MG63 (cell line): ENCODE measurements at regions not wholly inside any gene's neighbourhood (a gene's known extent, or its start where the extent isn't known, plus 50 kb on each side); places are given as distances from the start of the nearest gene placed in this dataset.

Source experiments
- DNase-seq: peaks from one replicate; pipeline ENCODE4 v3.0.0-alpha.2; 2020
- H3K27me3 ChIP-seq: fragments of 250-450 bp; sonication (Bioruptor Pico); 2 replicates; pipeline ENCODE4 v1.5.1; 2020; ENCODE audit warnings: mild to moderate bottlenecking, moderate library complexity
- H3K36me3 ChIP-seq: fragments of 250-450 bp; sonication (Bioruptor Pico); 2 replicates; pipeline ENCODE4 v1.5.1; 2020; ENCODE audit warnings: mild to moderate bottlenecking, moderate library complexity
- H3K4me3 ChIP-seq: fragments of 250-450 bp; sonication (Bioruptor Pico); 2 replicates; pipeline ENCODE4 v1.5.1; 2020; ENCODE audit warnings: mild to moderate bottlenecking, moderate library complexity
- H3K9me3 ChIP-seq: fragments of 250-450 bp; sonication (Bioruptor Pico); 2 replicates; pipeline ENCODE4 v1.5.1; 2020; ENCODE audit warnings: mild to moderate bottlenecking, moderate library complexity

DNA sequence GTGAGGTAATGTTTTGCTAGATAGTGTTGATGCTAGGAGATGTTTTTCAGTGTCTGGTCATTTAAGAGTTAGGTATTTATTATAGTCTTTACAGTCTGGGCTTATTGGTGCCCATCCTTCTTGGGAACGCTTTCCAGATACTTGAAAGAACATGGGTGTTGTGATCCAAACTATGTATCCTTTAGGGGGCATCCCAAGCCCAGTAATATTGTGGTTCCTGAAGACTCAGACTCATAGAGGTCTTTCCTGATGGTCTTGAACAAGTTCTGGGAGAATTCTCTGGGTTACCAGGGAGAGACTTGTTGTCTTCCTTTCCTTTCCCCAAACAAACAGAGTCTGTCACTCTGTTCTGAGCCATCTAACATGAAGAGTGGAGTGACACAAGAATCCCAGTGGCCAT lies 99.7 kb upstream of the LRRC3B start:
- Histone ChIP-seq H3K27me3 (no peaks in the 10 kb centered on the region), H3K36me3 (no peaks in the 10 kb centered on the region), H3K9me3 (no peaks in the 10 kb centered on the region), H3K4me3 (no peak overlapping the region)
- no peak for DNase-seq

DNA sequence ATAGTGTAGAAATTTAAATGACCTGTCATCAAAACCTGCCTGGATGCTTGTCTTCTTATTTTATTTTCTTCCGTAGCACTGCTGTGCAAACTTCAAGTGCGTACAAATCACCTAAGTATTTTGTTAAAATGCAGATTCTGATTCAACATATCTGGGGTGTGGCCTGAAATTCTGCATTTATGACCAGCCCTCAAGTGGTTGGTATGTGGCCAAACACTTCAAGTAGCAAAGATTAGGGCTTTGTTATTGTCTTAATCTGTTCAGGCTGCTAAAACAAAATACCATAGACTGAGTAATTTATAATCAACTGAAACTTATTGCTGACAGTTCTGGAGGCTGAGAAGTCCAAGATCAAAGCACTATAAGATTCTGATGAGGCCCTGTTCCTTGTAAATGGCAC lies 97.6 kb upstream of the LRRC3B start:
- H3K4me3 ChIP-seq = no peak overlapping the region
- DNase-seq = no peak
- H3K27me3 ChIP-seq = no peaks in the 10 kb centered on the region
- no peaks in the 10 kb centered on the region for H3K9me3 ChIP-seq
- no peaks in the 10 kb centered on the region for H3K36me3 ChIP-seq

DNA sequence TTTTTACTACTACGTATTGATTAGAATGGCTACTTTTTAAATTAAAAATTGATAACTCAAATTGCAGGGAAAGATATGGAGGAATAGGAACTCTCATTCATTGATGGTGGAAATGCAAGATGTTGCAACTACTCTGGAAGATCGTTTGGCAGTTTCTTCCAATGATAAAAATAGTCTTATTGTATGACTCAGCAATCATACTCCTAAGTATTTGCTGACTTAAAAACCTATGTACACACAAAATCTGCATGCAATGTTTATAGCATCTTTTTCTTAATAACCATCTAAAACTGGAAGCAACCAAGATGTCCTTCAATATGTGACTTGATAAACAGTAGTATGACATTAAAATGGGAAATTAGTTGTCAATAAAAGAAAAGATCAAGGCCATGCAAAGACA lies 87.4 kb upstream of the LRRC3B start:
- DNase-seq = no peak
- Histone ChIP-seq H3K36me3 (no peaks in the 10 kb centered on the region), H3K27me3 (no peaks in the 10 kb centered on the region), H3K9me3 (no peaks in the 10 kb centered on the region), H3K4me3 (no peak overlapping the region)

DNA sequence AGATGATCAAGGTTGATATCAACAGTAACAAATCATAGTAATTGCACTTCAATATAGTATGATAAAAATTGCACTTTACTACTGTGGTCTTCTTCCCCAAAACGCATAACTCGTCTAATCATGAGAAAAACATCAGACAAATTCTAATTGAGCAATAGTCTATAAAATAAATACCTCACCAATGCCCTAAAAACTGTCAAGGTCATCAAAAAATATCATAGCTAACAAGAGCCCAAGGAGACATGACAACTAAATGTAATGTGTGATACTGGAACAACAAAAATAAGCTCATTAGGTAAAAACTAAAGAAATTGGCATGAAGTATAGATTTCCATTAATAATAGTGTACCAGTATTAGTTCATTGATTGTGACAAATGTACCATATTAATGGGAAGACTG lies 85.6 kb upstream of the LRRC3B start:
- H3K4me3 ChIP-seq = no peak overlapping the region
- no peaks in the 10 kb centered on the region for H3K27me3 ChIP-seq
- H3K36me3 ChIP-seq = no peaks in the 10 kb centered on the region
- no peaks in the 10 kb centered on the region for H3K9me3 ChIP-seq
- DNase-seq = no peak

DNA sequence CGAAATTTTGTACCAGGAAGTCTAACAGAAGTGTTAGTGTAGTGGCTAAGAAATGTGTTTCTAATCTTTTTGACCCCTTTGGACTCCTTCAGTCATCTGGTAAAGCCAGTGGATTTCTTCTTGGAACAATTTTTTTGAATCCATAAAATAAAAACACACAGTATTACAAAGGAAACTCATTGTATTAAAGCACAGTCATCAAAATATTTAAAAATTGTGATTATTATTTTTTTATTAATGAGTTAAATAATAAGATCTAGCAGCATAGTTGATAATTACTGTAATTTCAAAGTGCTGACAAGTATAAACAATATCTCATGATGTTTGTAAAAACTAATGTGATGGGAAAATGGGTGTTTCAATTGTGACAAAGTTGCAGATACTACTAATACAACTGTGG lies 72.2 kb upstream of the LRRC3B start:
- no peaks in the 10 kb centered on the region for H3K36me3 ChIP-seq
- H3K4me3 ChIP-seq = no peak overlapping the region
- H3K9me3 ChIP-seq = no peaks in the 10 kb centered on the region
- no peak for DNase-seq
- no peaks in the 10 kb centered on the region for H3K27me3 ChIP-seq

DNA sequence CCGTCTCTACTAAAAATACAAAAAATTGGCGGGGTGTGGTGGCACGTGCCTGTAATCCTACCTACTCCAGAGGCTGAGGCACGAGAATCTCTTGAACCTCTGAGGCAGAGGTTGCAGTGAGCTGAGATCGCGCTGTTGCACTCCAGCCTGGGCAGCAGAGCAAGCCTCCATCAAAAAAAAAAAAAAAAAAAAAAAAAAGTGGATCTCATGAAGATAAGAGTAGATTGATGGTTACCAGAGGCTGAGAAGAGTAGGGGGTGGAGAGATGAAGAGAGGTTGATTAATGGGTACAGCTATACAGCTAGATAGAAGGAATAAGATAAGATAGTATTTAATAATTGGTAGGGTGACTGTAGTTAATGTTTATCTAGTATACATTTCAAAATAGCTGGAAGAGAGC lies 65.9 kb upstream of the LRRC3B start:
- Histone ChIP-seq H3K27me3 (no peaks in the 10 kb centered on the region), H3K36me3 (no peaks in the 10 kb centered on the region), H3K4me3 (no peak overlapping the region), H3K9me3 (no peaks in the 10 kb centered on the region)
- DNase-seq = no peak

DNA sequence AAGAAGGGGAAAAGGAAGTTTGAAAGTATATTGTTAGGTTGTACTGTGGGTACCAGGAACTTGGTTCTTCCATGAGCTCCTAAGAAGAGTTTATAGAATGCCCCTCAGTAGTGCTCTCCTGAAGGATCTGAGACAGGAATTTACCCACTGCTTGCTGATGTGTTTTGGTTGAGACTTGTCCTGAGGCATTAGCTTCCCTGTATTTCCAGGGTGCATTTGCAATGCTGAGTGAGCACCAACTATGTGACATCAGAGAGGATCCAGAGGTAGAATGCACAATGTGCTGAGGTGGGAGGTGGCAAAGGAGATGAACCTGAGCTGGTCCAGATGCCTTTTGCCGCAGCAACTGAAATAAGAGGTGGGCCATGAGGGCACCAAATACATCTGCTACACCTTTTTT lies 64.3 kb upstream of the LRRC3B start:
- H3K4me3 ChIP-seq = no peak overlapping the region
- no peaks in the 10 kb centered on the region for H3K27me3 ChIP-seq
- H3K9me3 ChIP-seq = no peaks in the 10 kb centered on the region
- no peaks in the 10 kb centered on the region for H3K36me3 ChIP-seq
- no peak for DNase-seq

DNA sequence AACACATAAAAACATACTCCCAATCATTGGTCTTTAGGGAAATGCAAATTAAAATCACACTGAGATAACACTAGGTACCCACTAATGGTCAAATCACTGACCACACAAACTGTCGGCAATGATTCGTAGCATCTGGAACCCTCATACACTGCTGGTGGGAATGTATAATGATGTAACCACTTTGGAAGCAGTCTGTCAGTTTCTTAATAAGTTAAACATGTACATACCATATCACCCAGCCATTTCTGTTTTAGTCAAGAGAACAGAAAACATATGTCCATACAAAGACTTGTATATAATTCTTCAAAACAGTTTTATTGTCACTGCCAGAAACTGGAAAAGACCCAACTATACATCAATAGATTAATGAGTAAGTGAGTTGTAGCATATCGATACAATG lies 63.3 kb upstream of the LRRC3B start:
- Histone ChIP-seq H3K4me3 (no peak overlapping the region), H3K9me3 (no peaks in the 10 kb centered on the region), H3K36me3 (no peaks in the 10 kb centered on the region), H3K27me3 (no peaks in the 10 kb centered on the region)
- no peak for DNase-seq

DNA sequence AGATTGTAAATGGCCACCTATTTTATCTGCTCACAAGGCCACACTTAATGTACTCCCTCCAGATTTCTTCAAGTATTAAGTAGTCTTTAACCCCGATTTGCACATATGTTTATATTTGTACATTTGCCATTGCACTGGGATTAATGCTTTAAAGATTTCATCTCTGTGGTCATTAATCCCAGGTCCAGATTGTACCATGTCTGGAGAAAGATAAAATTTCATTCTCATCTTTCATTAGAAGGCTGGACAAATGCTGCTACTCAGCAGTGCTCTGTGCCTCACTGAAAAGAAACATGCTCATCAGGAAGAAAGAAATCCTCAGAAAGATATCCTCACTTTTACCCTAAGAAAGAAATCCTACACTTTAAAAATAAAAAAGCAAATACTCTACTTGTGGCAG lies 62.5 kb upstream of the LRRC3B start:
- H3K36me3 ChIP-seq = no peaks in the 10 kb centered on the region
- H3K27me3 ChIP-seq = no peaks in the 10 kb centered on the region
- DNase-seq = no peak
- no peaks in the 10 kb centered on the region for H3K9me3 ChIP-seq
- no peak overlapping the region for H3K4me3 ChIP-seq

DNA sequence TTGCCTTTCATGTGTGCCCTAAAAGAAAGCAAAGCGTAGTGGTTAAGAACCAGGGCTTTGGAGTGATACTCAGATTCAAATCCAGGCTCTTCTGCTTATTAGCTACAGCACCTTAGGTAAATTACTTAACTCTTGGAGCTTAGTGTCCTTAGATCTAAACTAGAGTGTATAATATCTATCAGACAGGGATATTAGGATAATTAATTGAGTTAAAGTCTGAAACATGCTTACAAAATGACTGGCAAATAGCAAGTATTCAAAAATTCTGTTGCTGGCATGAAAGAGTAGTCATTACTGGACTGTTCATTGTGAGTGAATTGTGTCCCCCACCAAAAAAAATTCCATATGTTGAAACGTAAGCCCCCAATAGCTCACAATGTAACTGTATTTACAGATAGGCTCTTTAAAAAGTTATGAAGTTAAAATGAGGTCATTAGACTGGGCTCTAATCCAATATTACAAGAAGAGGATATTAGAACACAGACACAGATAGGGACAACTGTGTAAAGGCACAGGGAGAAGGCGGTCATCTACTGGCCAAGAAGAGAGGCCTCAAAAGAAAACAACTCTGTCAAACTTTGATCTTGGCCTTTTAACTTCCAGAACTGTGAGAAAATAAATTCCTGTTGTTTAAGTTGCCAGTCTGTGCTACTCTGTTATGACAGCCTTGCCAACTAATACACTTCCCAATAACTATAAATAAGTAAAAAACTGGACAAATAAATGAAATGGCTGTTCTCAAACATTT lies 60.4 kb upstream of the LRRC3B start:
- Histone ChIP-seq H3K9me3 (no peaks in the 10 kb centered on the region), H3K36me3 (no peaks in the 10 kb centered on the region), H3K4me3 (no peak overlapping the region), H3K27me3 (no peaks in the 10 kb centered on the region)
- no peak for DNase-seq
